ENCODE measurements at regions not wholly inside any gene's neighbourhood (a gene's known extent, or its start where the extent isn't known, plus 50 kb on each side); places are given as distances from the start of the nearest gene placed in this dataset.

DNA sequence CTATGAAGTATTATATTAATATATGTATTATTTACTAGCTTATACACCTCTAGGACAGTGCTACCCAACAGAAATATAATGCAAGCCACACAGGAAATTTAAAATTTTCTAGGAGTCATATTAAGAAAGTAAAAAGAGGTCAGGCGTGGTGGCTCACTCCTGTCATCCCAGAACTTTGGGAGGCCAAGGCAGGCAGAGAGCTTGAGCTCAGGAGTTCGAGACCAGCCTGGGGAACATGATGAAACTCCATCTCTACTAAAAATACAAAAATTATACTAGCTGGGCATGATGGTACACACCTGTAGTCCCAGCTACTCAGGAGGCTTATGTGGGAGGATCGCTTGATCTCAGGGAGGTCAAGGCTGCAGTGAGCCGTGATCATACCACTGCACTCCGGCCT is 237.6 kb upstream of the ZNF217 start:
- TF ChIP-seq, protein P1, sequence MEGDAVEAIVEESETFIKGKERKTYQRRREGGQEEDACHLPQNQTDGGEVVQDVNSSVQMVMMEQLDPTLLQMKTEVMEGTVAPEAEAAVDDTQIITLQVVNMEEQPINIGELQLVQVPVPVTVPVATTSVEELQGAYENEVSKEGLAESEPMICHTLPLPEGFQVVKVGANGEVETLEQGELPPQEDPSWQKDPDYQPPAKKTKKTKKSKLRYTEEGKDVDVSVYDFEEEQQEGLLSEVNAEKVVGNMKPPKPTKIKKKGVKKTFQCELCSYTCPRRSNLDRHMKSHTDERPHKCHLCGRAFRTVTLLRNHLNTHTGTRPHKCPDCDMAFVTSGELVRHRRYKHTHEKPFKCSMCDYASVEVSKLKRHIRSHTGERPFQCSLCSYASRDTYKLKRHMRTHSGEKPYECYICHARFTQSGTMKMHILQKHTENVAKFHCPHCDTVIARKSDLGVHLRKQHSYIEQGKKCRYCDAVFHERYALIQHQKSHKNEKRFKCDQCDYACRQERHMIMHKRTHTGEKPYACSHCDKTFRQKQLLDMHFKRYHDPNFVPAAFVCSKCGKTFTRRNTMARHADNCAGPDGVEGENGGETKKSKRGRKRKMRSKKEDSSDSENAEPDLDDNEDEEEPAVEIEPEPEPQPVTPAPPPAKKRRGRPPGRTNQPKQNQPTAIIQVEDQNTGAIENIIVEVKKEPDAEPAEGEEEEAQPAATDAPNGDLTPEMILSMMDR (IDR thresholded peaks at IDR 0.05; ENCODE audit: insufficient read depth, missing control alignments), result no peak
- DNase-seq (ENCODE audit: insufficient read length, low spot score), result no peak
- FAIRE-seq, result no peak

DNA sequence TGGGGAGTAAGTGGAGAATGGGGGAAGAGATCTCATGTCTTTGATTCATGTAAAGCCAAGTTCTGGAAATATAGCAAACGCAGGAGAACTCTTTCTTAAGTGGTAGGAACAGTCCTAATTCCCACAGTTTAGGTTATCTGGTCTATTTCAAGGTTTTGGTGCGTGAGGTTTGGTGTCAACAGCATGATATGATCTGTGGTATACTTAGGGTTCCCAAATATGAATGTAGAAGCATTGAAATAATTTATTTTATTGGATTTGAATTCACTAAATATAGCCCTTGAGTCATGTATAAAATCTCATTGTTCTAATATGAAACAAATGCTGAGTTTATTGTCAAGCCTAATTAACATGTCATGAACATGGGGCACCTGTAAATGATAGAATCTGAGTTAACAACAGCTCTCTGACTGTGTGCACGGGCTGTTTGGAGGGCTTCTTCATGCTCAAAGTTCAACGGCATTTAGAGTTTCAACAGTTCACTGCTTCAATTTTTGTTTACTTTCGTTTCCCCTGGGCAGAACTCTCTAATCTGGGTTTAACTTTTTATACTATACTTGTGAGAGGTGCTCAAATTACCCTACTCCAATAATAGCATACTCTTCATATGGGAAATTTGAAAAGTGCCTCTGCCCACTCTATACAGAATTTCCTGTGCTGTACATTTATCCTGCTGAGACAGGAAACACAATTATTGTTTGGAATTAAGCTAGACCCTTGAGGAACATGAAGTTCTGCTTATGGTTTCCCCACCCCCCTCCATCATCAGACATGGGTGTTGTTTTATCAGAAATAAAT is 236.3 kb upstream of the ZNF217 start:
- FAIRE-seq (no peak), DNase-seq (ENCODE audit: insufficient read length, low spot score) (no peak)
- TF ChIP-seq, protein P1 (IDR thresholded peaks at IDR 0.05; ENCODE audit: insufficient read depth, missing control alignments), result no peak

DNA sequence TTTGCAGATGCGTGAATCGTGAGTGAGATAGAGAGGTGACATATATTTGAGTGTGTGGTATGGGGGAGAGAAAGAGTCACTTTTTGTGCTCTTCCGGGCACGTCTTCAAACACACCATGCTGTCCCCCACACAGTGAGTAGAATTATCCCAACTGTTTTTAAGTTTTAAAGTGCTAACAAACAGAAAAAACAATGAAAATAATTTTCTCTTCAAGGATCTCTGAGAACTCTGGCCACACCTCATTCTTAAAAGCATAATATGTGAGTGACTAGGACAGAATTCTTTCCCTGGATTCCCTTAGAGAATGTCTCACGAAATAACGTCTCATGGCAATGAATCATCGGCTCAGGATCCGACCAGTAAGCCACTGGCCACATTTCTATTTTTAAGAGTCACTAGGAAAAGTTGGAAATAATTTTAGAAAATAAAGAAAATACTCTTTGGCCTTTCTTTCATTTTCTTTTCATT is 235.7 kb upstream of the ZNF217 start:
- no peak for DNase-seq (ENCODE audit: insufficient read length, low spot score)
- FAIRE-seq, result no peak

DNA sequence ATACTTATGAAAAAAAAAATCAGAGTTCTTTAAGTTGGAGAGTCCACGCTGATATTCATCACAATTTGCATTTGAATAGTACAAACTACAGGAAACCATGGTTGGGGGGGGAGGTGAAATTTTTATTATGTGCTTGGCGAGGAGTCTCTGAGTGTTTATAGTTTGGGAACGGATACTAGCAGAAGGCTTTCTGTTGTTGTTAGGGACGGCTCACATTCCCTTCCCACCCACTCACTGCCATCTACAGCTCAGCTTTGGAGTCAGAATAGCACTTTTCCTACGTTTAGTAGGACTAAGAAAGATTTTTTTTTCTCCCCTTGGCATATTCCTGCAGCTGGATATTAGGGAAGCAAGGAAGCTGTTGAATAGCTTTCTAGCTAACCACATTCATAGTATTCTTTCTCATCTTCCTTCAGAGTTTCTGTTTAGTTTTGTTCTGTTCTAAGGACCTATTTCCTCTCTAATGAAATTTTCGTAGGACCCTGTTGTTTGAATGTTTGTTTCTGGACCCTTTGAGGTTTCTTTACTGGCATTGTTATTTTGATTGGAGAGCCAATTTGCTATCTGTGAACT is 235.1 kb upstream of the ZNF217 start:
- DNase-seq (ENCODE audit: insufficient read length, low spot score), result no peak
- TF ChIP-seq, protein P1 (IDR thresholded peaks at IDR 0.05; ENCODE audit: insufficient read depth, missing control alignments), result no peak
- no peak for FAIRE-seq

More for the DNA sequence above, 235.7 kb upstream of the ZNF217 start:
- TF ChIP-seq, protein P1 (IDR thresholded peaks at IDR 0.05; ENCODE audit: insufficient read depth, missing control alignments), result no peak

DNA sequence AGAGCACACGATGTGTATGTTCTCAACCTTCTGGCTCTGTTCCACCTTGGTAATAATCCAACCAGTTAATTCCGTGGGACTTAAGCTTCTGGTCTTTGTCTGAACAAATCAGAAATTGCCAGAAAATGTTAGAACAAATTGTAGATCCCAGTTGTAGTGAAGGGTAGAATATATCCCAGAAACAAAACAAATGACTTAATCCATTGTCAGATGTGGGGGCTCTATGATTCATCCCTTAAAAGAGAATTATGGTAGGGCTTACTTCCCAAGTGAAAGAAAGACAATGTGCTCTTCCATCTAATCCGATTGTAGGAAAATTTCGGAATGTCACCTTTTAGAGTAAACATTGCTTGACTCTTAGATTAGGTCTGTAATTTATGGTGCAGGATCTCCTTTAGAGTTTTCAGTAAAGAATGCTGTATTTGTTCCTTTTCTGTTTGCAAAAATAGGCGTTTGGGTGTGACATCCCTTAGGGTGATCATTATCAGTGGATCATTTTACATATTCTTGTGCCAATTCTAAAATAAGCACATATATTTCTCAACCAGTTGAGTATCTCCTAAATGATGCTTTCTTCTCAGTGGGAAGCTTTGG is 234.5 kb upstream of the ZNF217 start:
- DNase-seq (ENCODE audit: insufficient read length, low spot score), result no peak
- FAIRE-seq, result no peak
- TF ChIP-seq, protein P1 (IDR thresholded peaks at IDR 0.05; ENCODE audit: insufficient read depth, missing control alignments), result no peak

DNA sequence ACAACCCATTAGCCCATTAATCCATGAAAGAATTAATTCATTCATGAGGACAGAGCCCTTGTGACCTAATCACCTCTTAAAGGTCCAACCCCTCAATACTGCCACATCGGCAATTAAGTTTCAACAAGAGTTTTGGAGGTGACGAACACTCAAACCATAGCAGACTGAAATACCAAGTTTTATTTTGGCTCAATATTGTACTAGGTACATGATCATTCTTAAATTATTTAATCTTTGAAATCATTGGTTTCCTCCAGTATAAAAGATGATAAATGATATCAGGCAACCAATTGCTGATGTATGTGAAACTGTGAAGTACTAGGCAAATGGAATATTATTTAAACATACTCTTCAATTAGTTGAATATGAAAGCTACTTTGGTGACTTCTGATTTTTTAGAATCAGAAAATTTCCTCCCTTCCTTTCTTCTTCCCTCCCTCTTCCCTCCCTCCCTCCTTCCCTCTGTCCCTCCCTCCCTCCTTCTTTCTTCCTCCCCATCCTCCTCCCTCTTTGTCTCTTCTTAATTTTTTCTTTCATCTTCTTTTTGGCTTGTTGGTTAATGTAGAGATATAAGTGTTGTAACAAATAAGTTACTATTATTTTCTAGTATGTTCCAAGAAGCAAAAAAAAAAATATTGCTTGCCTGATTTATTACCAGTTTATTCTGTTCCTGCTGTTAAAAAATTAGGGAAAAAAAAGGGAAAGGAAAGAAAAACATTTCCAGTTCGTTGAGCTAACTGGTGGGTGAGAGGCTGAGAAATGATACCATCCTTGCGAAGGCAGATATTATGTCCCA is 233.9 kb upstream of the ZNF217 start:
- TF ChIP-seq, protein P1 (IDR thresholded peaks at IDR 0.05; ENCODE audit: insufficient read depth, missing control alignments), result no peak
- DNase-seq (ENCODE audit: insufficient read length, low spot score) (no peak), FAIRE-seq (no peak)

Data from D721Med (cell line).